ENCODE measurements at regions not wholly inside any gene's neighbourhood (a gene's known extent, or its start where the extent isn't known, plus 50 kb on each side); places are given as distances from the start of the nearest gene placed in this dataset.

GRCh38 chr5:89246864-89247263 lies 363.9 kb upstream of the MEF2C start:
- no TSS peak for BruUV-seq (replicated peaks)
- H3K4me1 ChIP-seq (ENCODE audit: control insufficient read depth, insufficient read depth, low read length): no peaks in the 10 kb centered on the region
- no peak overlapping the region for H2AFZ ChIP-seq (replicated peaks; ENCODE audit: low read length, poor library complexity)
- no peak overlapping the region for H2AK5ac ChIP-seq (ENCODE audit: low read depth, low read length)
- ATAC-seq (ENCODE audit: low read depth) (no peak), DNase-seq (no peak)
- H3K14ac ChIP-seq (replicated peaks; ENCODE audit: low read depth, low read length): no peak overlapping the region
- intact Hi-C loops (cut with micrococcal nuclease) (no loop called here), dilution Hi-C loops (cut with HindIII; ENCODE audit: low sequenced_read_pairs, unreplicated experiment) (no loop called here), in situ Hi-C loops (cut with MboI; ENCODE audit: low sequenced_read_pairs) (no loop called here)
- no peak overlapping the region for H4K8ac ChIP-seq (ENCODE audit: low read depth in 2 of 2, low read length in 2 of 2)
- CTCF ChIA-PET: no interaction called here
- no peaks in the 10 kb centered on the region for H3K9me3 ChIP-seq (ENCODE audit: control insufficient read depth, insufficient read depth, low read length)
- no peaks in the 10 kb centered on the region for H3K9me1 ChIP-seq (ENCODE audit: insufficient read depth, low read length)
- H3K9ac ChIP-seq (ENCODE audit: low read depth, low read length): no peak overlapping the region
- H2BK120ac ChIP-seq (ENCODE audit: low read depth, low read length): no peak overlapping the region
- no peaks in the 10 kb centered on the region for H3K79me1 ChIP-seq (ENCODE audit: low read depth in 1 of 2, low read length in 2 of 2)
- H3K18ac ChIP-seq (ENCODE audit: low read depth, low read length): no peak overlapping the region
- H3K36me3 ChIP-seq (ENCODE audit: control insufficient read depth, insufficient read depth, low read length): no peaks in the 10 kb centered on the region
- H3K56ac ChIP-seq (ENCODE audit: extremely low read depth, insufficient read depth, low read length): no peak overlapping the region
- H4K20me1 ChIP-seq (ENCODE audit: insufficient read depth, low read length): no peaks in the 10 kb centered on the region
- H2AK9ac ChIP-seq (replicated peaks; ENCODE audit: low read depth, low read length, poor library complexity): no peak overlapping the region
- H4K91ac ChIP-seq (ENCODE audit: insufficient read depth, low read depth, low read length): no peak overlapping the region
- H3K27me3 ChIP-seq (ENCODE audit: control insufficient read depth, insufficient read depth, low read length): no peaks in the 10 kb centered on the region
- no CpG with 5 or more reads among the region's 1 CpG for WGBS, 2 experiments (ENCODE audit: extremely low coverage in 2 of 2, insufficient read length in 1 of 2)
- H3K27ac ChIP-seq (ENCODE audit: insufficient read depth, low read length): no peak overlapping the region
- H2BK5ac ChIP-seq (ENCODE audit: low read depth, low read length, poor library complexity, severe bottlenecking): no peak overlapping the region
- no peak overlapping the region for H2BK15ac ChIP-seq (ENCODE audit: low read depth, low read length)
- POLR2A ChIA-PET (ENCODE audit: unreplicated experiment): no interaction called here
- no peak overlapping the region for H2BK20ac ChIP-seq (ENCODE audit: low read depth, low read length)
- no peak overlapping the region for H3K4me3 ChIP-seq (ENCODE audit: insufficient read depth, low read depth, low read length)
- TF ChIP-seq USF2 (IDR thresholded peaks at IDR 0.05; ENCODE audit: low read depth, low read length) (no peak), RAD21 (IDR thresholded peaks at IDR 0.05; ENCODE audit: low read length) (no peak), NFE2L2 (IDR thresholded peaks at IDR 0.05; ENCODE audit: low read depth, low read length) (no peak), RFX5 (IDR thresholded peaks at IDR 0.05; ENCODE audit: low read depth, low read length) (no peak), RCOR1 (IDR thresholded peaks at IDR 0.05; ENCODE audit: insufficient replicate concordance, low read length) (no peak), FOS (IDR thresholded peaks at IDR 0.05; ENCODE audit: low read depth, low read length) (no peak), BHLHE40 (IDR thresholded peaks at IDR 0.05; ENCODE audit: low read depth, low read length) (no peak), POLR2A (IDR thresholded peaks at IDR 0.05; ENCODE audit: low read depth, low read length) (no peak), MAFK (IDR thresholded peaks at IDR 0.05; ENCODE audit: low read depth, low read length) (no peak), MAZ (IDR thresholded peaks at IDR 0.05; ENCODE audit: borderline replicate concordance, low read depth, low read length) (no peak), CTCF (conservative IDR thresholded peaks at IDR 0.05; ENCODE audit: low read depth, low read length) (no peak), CEBPB (IDR thresholded peaks at IDR 0.05; ENCODE audit: low read depth, low read length) (no peak), CHD1 (IDR thresholded peaks at IDR 0.05; ENCODE audit: low read depth, low read length) (no peak), SMC3 (IDR thresholded peaks at IDR 0.05; ENCODE audit: low read depth, low read length) (no peak), MXI1 (IDR thresholded peaks at IDR 0.05; ENCODE audit: borderline replicate concordance, low read depth, low read length) (no peak)
- TF ChIP-seq, protein P1, sequence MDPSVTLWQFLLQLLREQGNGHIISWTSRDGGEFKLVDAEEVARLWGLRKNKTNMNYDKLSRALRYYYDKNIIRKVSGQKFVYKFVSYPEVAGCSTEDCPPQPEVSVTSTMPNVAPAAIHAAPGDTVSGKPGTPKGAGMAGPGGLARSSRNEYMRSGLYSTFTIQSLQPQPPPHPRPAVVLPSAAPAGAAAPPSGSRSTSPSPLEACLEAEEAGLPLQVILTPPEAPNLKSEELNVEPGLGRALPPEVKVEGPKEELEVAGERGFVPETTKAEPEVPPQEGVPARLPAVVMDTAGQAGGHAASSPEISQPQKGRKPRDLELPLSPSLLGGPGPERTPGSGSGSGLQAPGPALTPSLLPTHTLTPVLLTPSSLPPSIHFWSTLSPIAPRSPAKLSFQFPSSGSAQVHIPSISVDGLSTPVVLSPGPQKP (IDR thresholded peaks at IDR 0.05; ENCODE audit: borderline replicate concordance, low read depth, low read length): no peak
- no peak overlapping the region for H3K23ac ChIP-seq (ENCODE audit: low read depth, low read length)
- H3K4ac ChIP-seq (ENCODE audit: low read depth, low read length): no peak overlapping the region
- no peak overlapping the region for H4K5ac ChIP-seq (ENCODE audit: low read depth, low read length)
- no peak overlapping the region for H3K4me2 ChIP-seq (ENCODE audit: low read depth, low read length)
